ENCODE measurements at regions not wholly inside any gene's neighbourhood (a gene's known extent, or its start where the extent isn't known, plus 50 kb on each side); places are given as distances from the start of the nearest gene placed in this dataset.

DNA sequence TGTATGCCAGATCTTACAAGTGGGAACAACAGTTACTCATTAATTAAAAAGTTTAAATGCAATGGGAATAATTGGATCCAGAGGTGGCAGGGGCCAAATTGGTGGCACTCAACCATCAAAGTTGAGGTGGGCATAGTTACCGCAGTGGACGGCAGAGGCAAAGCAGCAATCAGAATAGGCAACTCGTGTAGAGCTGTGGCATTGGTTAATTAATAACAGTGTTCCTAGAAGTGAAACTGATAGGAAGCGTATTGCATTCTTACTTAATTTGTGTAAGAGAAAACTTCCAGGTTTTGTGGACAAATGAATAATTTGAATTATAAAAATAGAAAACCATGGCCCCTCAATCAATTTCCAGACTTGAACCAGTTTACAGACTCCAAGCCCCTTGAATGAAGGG is 1068.2 kb upstream of the ACVR2A start:
- no peaks in the 10 kb centered on the region for H3K4me1 ChIP-seq (ENCODE audit: insufficient read depth, low read length)

GRCh38 chr2:146771531-146771930 is 1073.3 kb upstream of the ACVR2A start:
- Histone ChIP-seq H3K27ac (ENCODE audit: low read length) (no peak overlapping the region), H3K36me3 (ENCODE audit: insufficient read depth, low read depth, low read length) (no peaks in the 10 kb centered on the region), H3K27me3 (ENCODE audit: insufficient read depth, low read length) (no peaks in the 10 kb centered on the region), H3K9me3 (ENCODE audit: insufficient read depth, low read depth, low read length) (no peaks in the 10 kb centered on the region), H3K4me1 (ENCODE audit: insufficient read depth, low read length) (no peaks in the 10 kb centered on the region), H3K9ac (ENCODE audit: low read depth, low read length) (no peak overlapping the region), H3K4me3 (ENCODE audit: low read length) (no peak overlapping the region)

More for the DNA sequence above, 1068.2 kb upstream of the ACVR2A start:
- Histone ChIP-seq H3K9me3 (ENCODE audit: insufficient read depth, low read depth, low read length) (no peaks in the 10 kb centered on the region), H3K27me3 (ENCODE audit: insufficient read depth, low read length) (no peaks in the 10 kb centered on the region), H3K9ac (ENCODE audit: low read depth, low read length) (no peak overlapping the region), H3K27ac (ENCODE audit: low read length) (no peak overlapping the region), H3K36me3 (ENCODE audit: insufficient read depth, low read depth, low read length) (no peaks in the 10 kb centered on the region), H3K4me3 (ENCODE audit: low read length) (no peak overlapping the region)

- Histone ChIP-seq H3K9ac (ENCODE audit: low read depth, low read length) (no peak overlapping the region), H3K4me1 (ENCODE audit: insufficient read depth, low read length) (no peaks in the 10 kb centered on the region), H3K4me3 (ENCODE audit: low read length) (no peak overlapping the region), H3K27me3 (ENCODE audit: insufficient read depth, low read length) (no peaks in the 10 kb centered on the region), H3K9me3 (ENCODE audit: insufficient read depth, low read depth, low read length) (no peaks in the 10 kb centered on the region), H3K27ac (ENCODE audit: low read length) (no peak overlapping the region), H3K36me3 (ENCODE audit: insufficient read depth, low read depth, low read length) (no peaks in the 10 kb centered on the region)
These were observed 1080.5 kb upstream of the ACVR2A start for GRCh38 chr2:146764301-146764700.

- H3K27me3 ChIP-seq (ENCODE audit: insufficient read depth, low read length), result no peaks in the 10 kb centered on the region
- H3K27ac ChIP-seq (ENCODE audit: low read length), result no peak overlapping the region
- no peaks in the 10 kb centered on the region for H3K36me3 ChIP-seq (ENCODE audit: insufficient read depth, low read depth, low read length)
- no peak overlapping the region for H3K4me3 ChIP-seq (ENCODE audit: low read length)
- no peaks in the 10 kb centered on the region for H3K9me3 ChIP-seq (ENCODE audit: insufficient read depth, low read depth, low read length)
- no peaks in the 10 kb centered on the region for H3K4me1 ChIP-seq (ENCODE audit: insufficient read depth, low read length)
- H3K9ac ChIP-seq (ENCODE audit: low read depth, low read length), result no peak overlapping the region
These were observed 1082.0 kb upstream of the ACVR2A start for GRCh38 chr2:146762786-146763185.

DNA sequence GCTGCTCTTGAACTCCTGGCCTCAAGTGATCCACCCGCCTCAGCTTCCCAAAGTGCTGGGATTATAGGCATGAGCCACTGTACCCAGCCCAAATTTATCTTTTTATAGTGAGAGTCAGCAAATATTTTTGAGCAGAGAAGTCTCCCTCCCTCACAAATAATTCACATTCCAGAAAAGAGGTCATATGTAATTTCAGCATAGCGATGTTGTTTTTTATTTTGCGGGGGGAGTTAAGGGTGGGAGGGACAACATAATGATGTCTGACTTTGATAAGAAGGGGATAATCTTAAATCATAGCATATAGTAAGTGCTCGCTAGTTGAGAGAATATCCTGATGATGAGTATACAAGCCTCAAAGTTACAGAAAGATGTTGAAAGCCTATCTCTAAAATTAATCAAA is 1090.2 kb upstream of the ACVR2A start:
- H3K27me3 ChIP-seq (ENCODE audit: insufficient read depth, low read length), result no peaks in the 10 kb centered on the region
- H3K9ac ChIP-seq (ENCODE audit: low read depth, low read length), result no peak overlapping the region
- no peak overlapping the region for H3K4me3 ChIP-seq (ENCODE audit: low read length)

GRCh38 chr2:146748046-146748445 is 1096.8 kb upstream of the ACVR2A start:
- H3K4me1 ChIP-seq (ENCODE audit: insufficient read depth, low read length), result no peaks in the 10 kb centered on the region
- no peak overlapping the region for H3K27ac ChIP-seq (ENCODE audit: low read length)
- H3K4me3 ChIP-seq (ENCODE audit: low read length), result no peak overlapping the region
- H3K9me3 ChIP-seq (ENCODE audit: insufficient read depth, low read depth, low read length), result no peaks in the 10 kb centered on the region
- H3K9ac ChIP-seq (ENCODE audit: low read depth, low read length), result no peak overlapping the region
- no peaks in the 10 kb centered on the region for H3K36me3 ChIP-seq (ENCODE audit: insufficient read depth, low read depth, low read length)
- H3K27me3 ChIP-seq (ENCODE audit: insufficient read depth, low read length), result no peaks in the 10 kb centered on the region

More for the DNA sequence above, 1090.2 kb upstream of the ACVR2A start:
- H3K9me3 ChIP-seq (ENCODE audit: insufficient read depth, low read depth, low read length), result no peaks in the 10 kb centered on the region
- no peak overlapping the region for H3K27ac ChIP-seq (ENCODE audit: low read length)
- H3K4me1 ChIP-seq (ENCODE audit: insufficient read depth, low read length), result no peaks in the 10 kb centered on the region
- no peaks in the 10 kb centered on the region for H3K36me3 ChIP-seq (ENCODE audit: insufficient read depth, low read depth, low read length)

- Histone ChIP-seq H3K27ac (ENCODE audit: low read length) (no peak overlapping the region), H3K4me1 (ENCODE audit: insufficient read depth, low read length) (no peaks in the 10 kb centered on the region), H3K9ac (ENCODE audit: low read depth, low read length) (no peak overlapping the region), H3K9me3 (ENCODE audit: insufficient read depth, low read depth, low read length) (no peaks in the 10 kb centered on the region), H3K4me3 (ENCODE audit: low read length) (no peak overlapping the region), H3K27me3 (ENCODE audit: insufficient read depth, low read length) (no peaks in the 10 kb centered on the region), H3K36me3 (ENCODE audit: insufficient read depth, low read depth, low read length) (no peaks in the 10 kb centered on the region)
These were observed 1103.6 kb upstream of the ACVR2A start for GRCh38 chr2:146741260-146741659.

GRCh38 chr2:146734821-146735190 is 1110.0 kb upstream of the ACVR2A start:
- Histone ChIP-seq H3K4me1 (ENCODE audit: insufficient read depth, low read length) (peaks cover 6% of the 10 kb centered on the region; the same call in 1 of the 2 replicates), H3K36me3 (ENCODE audit: insufficient read depth, low read depth, low read length) (no peaks in the 10 kb centered on the region), H3K9ac (ENCODE audit: low read depth, low read length) (no peak overlapping the region), H3K27me3 (ENCODE audit: insufficient read depth, low read length) (no peaks in the 10 kb centered on the region), H3K9me3 (ENCODE audit: insufficient read depth, low read depth, low read length) (no peaks in the 10 kb centered on the region), H3K27ac (ENCODE audit: low read length) (no peak overlapping the region), H3K4me3 (ENCODE audit: low read length) (no peak overlapping the region)

GRCh38 chr2:146734042-146734820 is 1110.6 kb upstream of the ACVR2A start:
- no peaks in the 10 kb centered on the region for H3K36me3 ChIP-seq (ENCODE audit: insufficient read depth, low read depth, low read length)
- H3K4me1 ChIP-seq (ENCODE audit: insufficient read depth, low read length), result peaks cover 6% of the 10 kb centered on the region; the same call in 1 of the 2 replicates
- no peak overlapping the region for H3K9ac ChIP-seq (ENCODE audit: low read depth, low read length)
- H3K27me3 ChIP-seq (ENCODE audit: insufficient read depth, low read length), result no peaks in the 10 kb centered on the region
- H3K9me3 ChIP-seq (ENCODE audit: insufficient read depth, low read depth, low read length), result no peaks in the 10 kb centered on the region
- H3K4me3 ChIP-seq (ENCODE audit: low read length), result no peak overlapping the region
- H3K27ac ChIP-seq (ENCODE audit: low read length), result no peak overlapping the region

DNA sequence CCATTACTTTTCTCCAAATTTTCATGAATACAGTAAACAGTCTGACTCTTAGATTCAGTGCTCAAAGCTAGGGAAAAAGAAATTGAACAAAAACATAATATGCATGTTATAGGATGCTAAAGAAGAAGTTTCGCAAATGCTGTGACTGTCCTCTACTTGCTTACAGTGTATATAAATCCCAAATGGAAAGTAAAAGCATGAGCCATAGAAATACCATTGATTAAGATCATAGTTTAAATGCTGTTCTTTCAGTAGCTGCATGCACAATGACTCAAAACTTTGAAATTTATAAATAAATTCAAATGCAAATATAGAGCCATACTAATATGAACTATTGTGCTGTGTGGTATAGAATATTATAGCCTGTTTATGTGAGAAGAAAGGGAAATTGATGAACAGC is 1113.9 kb upstream of the ACVR2A start:
- Histone ChIP-seq H3K4me1 (ENCODE audit: insufficient read depth, low read length) (peaks cover 6% of the 10 kb centered on the region; the same call in 1 of the 2 replicates), H3K9me3 (ENCODE audit: insufficient read depth, low read depth, low read length) (no peaks in the 10 kb centered on the region), H3K4me3 (ENCODE audit: low read length) (no peak overlapping the region), H3K27ac (ENCODE audit: low read length) (no peak overlapping the region), H3K27me3 (ENCODE audit: insufficient read depth, low read length) (no peaks in the 10 kb centered on the region), H3K36me3 (ENCODE audit: insufficient read depth, low read depth, low read length) (no peaks in the 10 kb centered on the region), H3K9ac (ENCODE audit: low read depth, low read length) (no peak overlapping the region)

DNA sequence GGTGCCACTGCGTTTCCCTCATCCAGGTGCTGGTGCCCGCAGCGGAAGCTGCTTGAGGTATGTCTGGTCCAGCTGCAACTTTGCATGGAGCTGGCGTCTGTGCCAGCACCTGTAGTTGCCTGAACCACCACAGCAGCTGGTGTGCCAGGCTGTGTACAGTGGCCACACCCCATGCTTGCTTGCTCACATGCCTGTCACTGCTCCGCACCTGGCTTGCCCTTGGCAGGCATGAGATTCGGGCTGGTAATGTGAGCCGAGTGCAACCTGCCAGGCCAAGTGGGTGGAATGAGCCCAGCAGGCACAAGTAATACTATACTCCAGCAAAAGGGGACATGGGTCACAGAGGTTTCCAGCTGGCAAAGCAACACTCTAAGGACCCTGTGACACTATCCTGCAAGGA is 1123.3 kb upstream of the ACVR2A start:
- Histone ChIP-seq H3K9ac (ENCODE audit: low read depth, low read length) (no peak overlapping the region), H3K27me3 (ENCODE audit: insufficient read depth, low read length) (no peaks in the 10 kb centered on the region), H3K9me3 (ENCODE audit: insufficient read depth, low read depth, low read length) (peaks cover 16% of the 10 kb centered on the region; the same call in 1 of the 2 replicates), H3K4me3 (ENCODE audit: low read length) (no peak overlapping the region), H3K4me1 (ENCODE audit: insufficient read depth, low read length) (no peaks in the 10 kb centered on the region), H3K36me3 (ENCODE audit: insufficient read depth, low read depth, low read length) (no peaks in the 10 kb centered on the region), H3K27ac (ENCODE audit: low read length) (no peak overlapping the region)

- Histone ChIP-seq H3K36me3 (ENCODE audit: insufficient read depth, low read depth, low read length) (no peaks in the 10 kb centered on the region), H3K27me3 (ENCODE audit: insufficient read depth, low read length) (no peaks in the 10 kb centered on the region), H3K4me3 (ENCODE audit: low read length) (no peak overlapping the region), H3K9ac (ENCODE audit: low read depth, low read length) (no peak overlapping the region), H3K9me3 (ENCODE audit: insufficient read depth, low read depth, low read length) (peaks cover 16% of the 10 kb centered on the region; the same call in 1 of the 2 replicates), H3K27ac (ENCODE audit: low read length) (no peak overlapping the region), H3K4me1 (ENCODE audit: insufficient read depth, low read length) (no peaks in the 10 kb centered on the region)
These were observed 1124.7 kb upstream of the ACVR2A start for GRCh38 chr2:146720170-146720569.
